8988T (cell line): ENCODE measurements at regions not wholly inside any gene's neighbourhood (a gene's known extent, or its start where the extent isn't known, plus 50 kb on each side); places are given as distances from the start of the nearest gene placed in this dataset.
A peak's percentile ranks its signal among the peaks of the same experiment; 100 is the strongest.

ENCODE experiments used
- DNase-seq: peaks from one replicate; pipeline ENCODE4 v3.0.0; 2011

DNA sequence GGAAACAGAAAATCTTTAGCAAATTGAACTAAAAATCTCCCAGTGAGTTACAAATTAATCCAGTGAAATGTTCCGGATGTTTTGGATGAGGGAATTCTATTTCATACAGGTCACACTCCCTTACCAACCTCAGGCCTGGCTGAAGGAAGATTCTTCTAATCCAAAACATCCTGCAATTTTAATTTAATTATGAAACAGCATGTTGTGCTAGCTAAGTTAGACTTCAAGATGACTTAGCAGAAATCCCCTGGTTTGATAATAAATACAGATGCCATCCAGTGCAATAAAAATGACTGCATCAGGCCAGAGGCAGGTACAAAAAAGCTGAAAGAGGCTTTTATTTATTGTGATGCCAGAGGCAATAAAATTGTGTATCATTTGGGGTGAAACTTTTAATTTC lies 96.7 kb upstream of the CLDN10 start:
- no peak for DNase-seq

- DNase-seq, result no peak
These were observed 95.7 kb upstream of the CLDN10 start for GRCh38 chr13:95456815-95457214.

DNA sequence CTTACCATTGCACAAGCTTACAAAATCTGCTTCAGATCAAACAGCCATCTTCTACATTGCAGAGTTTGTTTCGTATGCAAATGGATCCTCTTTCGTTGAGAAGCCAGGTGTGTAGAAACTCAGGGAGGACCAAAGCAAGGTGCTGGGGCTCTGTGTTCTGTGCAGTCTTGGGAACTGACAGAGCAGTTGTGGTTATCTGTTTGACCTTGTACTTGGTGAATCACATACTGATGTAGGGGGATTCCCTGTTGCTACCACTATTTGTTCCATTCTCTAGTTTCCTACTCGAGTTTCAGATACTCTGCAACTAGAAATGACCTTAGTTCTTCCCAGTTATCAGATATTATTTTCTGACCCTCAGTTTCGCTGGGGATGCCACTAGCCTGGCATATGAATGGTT lies 95.2 kb upstream of the CLDN10 start:
- DNase-seq, result no peak

DNA sequence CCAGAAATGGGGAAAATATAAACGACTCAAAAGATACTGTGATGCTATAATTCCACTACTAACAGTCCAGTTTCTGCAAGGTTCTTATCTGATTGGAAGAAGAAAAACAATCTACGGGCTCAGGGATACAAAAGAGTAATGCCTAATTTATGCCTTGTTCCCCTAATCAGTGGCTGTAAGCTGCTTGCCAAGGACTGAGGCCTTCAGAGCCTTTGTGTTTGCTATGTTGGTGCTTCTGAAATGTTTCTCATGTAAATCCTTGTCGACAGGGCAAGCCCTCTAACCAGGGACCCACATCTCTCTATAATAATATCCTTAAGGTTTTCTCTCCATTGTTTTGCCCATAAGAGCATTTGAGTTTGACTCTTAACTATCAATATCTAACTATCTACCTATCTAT lies 89.7 kb upstream of the CLDN10 start:
- DNase-seq, result no peak

DNA sequence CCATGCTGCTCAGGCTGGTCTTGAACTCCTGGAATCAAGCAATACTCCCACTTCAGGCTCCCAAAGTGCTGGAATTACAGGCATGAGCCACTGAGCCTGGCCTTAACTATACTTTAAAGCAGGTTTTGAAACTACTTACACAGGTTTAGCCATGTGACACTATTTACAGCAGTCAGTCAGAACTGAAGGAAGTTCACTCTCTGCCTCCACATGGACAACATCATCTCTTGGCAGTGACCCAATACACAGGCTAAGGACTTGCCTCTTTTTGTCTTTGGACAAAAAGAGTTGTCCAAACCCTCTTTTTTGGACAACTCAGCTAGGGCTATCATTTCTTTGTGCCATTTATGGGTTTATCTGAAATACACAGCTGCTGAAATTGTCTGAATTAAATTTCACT lies 89.0 kb upstream of the CLDN10 start:
- DNase-seq, result no peak

- DNase-seq, result no peak
These were observed 81.8 kb upstream of the CLDN10 start for GRCh38 chr13:95470574-95471366.

GRCh38 chr13:95471960-95472359 lies 80.6 kb upstream of the CLDN10 start:
- no peak for DNase-seq

- no peak for DNase-seq
These were observed 77.5 kb upstream of the CLDN10 start for GRCh38 chr13:95474992-95475391.

- no peak for DNase-seq
These were observed 75.3 kb upstream of the CLDN10 start for GRCh38 chr13:95477187-95477586.

DNA sequence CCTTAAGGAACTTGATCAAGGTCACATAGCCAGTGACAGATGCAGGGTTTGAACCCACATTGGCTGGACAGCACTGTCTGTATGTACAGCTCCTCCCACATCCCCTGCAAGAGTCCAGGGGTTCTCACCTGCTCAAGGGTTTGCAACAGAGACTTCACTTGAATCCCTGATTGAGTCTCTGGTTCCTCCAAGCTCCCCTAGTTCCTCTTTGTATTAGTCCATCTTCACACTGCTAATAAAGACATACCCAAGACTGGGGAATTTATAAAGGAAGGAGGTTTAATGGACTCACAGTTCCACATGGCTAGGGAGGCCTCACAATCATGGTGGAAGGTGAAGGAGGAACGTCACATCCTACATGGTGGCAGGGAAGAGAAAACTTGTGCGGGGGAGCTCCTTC lies 72.8 kb upstream of the CLDN10 start:
- DNase-seq, result no peak

DNA sequence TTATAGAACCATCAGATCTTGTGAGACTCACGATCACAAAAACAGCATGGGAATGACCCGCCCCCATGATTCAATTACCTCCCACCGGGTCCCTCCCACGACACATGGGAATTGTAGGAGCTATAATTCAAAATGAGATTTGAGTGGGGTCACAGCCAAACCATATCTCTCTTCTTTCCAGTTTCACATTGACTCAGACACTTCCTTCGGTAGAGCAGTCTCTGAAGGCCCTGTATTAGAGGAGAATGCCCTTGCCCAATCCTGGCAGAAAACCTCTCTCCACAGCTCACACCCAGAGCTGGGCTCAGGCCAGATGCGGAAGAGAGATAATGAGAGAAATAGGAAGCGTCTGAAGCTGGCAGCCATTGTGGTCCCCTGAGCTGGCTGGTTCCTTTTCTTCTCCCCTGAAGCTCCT lies 72.4 kb upstream of the CLDN10 start:
- DNase-seq, result no peak

DNA sequence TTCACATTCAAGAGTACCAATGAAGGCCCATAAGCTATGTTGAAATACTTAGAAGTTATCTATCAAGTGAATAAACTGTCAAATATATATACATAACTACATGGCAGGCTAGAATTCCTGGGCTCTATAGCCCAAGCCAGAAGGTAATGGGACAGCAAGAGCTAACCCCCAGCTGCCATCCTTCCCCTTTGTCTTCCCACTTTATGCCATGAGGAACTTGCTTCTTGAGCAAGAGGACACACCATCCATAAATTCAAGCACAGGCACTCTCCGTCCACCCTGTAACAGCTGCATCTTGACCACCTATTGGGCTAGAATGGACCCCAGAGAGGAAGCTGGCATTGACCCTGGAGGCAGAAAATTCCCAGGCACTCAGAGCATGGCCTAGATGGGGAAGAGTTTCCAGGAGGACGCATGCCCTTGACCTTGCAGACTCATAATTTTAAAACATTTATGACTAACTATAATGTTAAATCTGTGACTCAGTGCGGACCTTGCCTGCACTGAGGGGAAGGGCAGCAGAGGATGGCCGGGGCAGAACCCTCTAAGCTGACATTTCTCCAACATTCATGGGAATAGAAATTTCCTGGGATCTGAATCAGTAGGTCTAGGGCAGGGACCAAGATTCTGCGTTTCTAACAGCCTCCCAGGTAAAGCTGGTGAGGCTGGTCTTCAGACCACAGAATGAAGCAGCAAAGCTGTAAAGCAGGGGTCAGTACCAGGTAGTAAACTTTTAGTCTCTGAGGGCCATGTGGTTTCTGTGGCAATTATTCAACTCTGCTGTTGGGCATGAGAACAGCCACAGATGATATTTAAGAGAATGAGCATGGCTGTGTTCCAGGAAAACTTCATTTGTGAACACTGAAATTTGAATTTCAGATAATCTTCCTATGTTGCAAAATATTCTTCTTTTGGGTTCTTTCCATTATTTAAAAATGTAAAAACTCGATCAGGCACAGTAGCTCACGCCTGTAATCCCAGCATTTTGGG lies 71.4 kb upstream of the CLDN10 start:
- DNase-seq, result no peak

GRCh38 chr13:95484052-95484451 lies 68.5 kb upstream of the CLDN10 start:
- no peak for DNase-seq

DNA sequence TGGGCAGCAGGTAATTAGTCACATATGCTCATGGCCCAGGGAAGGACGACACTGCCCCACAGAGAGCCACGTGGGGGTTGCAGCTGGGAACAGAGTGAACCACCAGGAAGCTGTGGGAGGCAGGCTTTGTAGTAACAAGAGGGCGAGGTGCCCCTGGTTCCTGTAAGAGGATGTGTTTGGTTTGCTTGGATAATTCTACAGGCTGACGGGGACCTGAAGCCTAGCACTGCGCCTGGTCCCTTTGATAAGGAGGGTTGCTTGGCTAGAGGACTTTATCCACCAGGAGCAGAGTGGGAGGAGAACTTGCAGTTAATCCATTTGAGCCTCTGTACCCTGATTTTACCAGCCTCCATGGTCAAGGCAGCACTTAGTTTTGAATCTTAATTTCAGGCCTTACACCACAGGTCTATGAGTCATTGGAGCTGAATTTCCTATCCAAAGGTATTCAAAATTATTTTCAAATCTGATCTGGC lies 67.4 kb upstream of the CLDN10 start:
- DNase-seq, result no peak

DNA sequence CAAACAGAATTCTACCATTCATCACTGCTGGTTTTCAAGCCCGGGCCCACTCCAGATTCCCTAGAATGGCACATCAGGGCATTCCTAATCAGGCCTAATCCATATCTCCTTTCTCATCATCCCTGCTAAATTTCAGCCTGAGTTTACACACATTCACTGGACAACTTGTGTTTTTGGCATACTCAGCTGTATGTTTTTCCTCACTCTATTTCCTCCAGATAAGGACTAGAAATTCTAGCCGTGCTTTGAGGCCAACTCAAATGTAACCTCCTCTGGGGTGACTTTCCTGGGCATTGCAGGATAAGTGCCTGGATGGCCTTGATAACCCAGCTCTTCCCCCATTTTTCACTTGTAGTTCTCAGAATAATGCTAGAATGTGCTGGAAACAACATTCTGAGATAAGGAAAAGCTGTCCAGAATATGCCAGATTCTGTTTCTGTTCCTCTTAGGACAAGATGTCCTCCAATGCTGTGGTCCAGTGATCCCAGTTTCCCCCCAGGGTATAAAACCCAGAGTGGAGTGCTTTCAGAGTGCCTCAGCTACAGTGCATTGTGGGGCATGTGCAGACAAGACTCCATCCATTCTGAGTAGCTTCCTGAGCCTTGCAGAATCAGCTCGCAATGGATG lies 66.9 kb upstream of the CLDN10 start:
- DNase-seq, result no peak

- DNase-seq, result no peak
These were observed 60.3 kb upstream of the CLDN10 start for GRCh38 chr13:95492044-95492801.

DNA sequence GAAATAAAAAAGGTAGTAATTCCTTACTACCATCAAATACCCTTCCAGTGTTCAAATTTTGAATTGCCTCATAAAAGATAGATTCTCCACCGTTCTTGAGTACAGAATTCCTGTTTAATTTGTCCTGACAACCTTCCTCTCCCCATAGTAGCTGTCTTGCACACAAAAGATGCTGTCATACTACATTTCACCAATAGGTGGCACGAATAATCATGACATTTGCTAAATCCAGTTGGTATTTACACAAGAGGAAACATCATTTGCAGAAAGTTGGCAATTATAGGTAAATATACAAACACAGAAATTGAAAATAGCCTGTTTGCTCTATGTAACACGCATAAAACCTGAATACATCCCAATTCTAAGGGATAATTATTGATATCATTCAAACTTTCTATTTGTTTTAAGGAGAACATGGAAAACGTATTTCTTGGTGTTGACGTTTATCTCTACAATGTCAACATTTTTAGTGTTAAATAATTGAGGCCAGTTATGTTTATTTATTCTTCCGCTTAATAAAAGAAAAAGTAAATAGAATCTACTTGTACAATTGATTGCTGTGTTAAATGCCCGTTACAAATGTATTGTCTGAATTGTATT lies 58.3 kb upstream of the CLDN10 start:
- DNase-seq, result peak; percentile 39

DNA sequence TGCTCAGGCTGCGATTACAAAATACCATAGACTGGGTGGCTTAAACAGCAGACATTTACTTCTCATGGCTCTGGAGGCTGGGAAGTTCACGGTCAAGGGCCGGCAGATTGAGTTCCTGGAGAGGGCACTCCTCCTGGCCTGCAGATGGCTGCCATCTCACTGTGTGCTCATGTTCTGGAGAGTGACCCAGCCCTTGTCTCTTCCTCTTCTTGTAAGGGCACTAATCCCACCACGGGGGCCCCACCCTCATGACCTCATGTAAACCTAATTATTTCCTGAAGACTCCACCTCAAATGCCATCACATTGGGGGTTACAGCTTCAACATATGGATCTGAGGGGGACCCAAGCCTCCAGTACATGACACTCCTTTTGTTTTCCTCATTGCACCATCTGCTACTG lies 56.0 kb upstream of the CLDN10 start:
- no peak for DNase-seq

- DNase-seq, result no peak
These were observed 55.1 kb upstream of the CLDN10 start for GRCh38 chr13:95497381-95497807.

GRCh38 chr13:95498886-95499285 lies 53.6 kb upstream of the CLDN10 start:
- DNase-seq, result no peak

DNA sequence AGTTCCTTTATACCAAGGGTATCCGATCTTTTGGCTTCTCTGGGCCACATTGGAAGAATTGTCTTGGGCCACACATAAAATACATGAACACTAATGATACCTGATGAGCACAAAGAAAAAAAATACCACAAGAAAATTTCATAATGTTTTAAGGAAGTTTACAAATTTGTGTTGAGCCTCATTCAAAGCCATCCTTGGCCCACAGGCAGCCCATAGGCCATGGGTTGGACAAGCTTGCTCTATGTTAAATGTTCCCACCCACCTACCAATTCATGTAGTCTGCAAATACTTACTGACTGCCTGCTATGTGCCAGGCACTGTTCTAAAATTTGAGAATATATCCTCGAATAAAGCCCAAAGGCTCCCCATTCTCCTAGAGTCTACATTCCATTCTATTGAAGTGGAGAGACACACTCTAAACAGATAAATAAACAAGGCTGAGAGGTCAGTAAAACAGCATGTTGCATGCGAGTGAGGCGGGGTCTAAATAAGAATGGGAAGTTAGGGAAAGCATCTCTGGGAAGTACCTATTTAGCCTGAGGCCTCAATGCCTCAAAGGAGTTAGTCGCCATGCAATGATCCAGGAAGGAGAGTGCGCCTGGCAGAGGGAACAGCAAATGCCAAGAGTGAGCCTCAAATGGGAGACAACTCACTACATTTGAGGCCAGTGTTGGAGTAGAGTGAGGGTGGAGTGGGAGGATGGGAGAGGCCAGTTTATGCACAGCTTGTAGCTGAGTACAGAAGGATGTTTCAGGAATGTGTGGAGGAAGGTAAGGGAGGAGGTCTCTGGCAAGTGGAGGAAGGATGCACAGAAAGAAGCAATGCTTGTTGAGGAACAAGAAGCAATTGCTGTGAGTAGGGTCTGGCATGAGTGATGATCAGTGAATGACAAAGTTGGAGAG lies 52.5 kb upstream of the CLDN10 start:
- DNase-seq, result no peak
